Fibroblast of the aortic adventitia (primary cell): ENCODE measurements at regions not wholly inside any gene's neighbourhood (a gene's known extent, or its start where the extent isn't known, plus 50 kb on each side); places are given as distances from the start of the nearest gene placed in this dataset.

Experiments
- DNase-seq: peaks from one replicate; pipeline ENCODE4 v3.0.0-alpha.2; 2010; ENCODE audit warnings: low read depth
- H3K4me3 ChIP-seq: 2 replicates; pipeline ENCODE4 v1.5.1; 2011; ENCODE audit warnings: low read depth, mild to moderate bottlenecking, control low read depth, low read length, moderate library complexity
- CTCF ChIP-seq: IDR thresholded peaks from 2 replicates; pipeline ENCODE4 v1.5.1; 2011; ENCODE audit warnings: mild to moderate bottlenecking, low read length, control low read depth, inconsistent platforms; ENCODE audit not compliant: insufficient read depth

GRCh38 chr1:37404711-37405110 lies 69.7 kb upstream of the ZC3H12A start:
- H3K4me3 ChIP-seq = no peak overlapping the region
- TF ChIP-seq CTCF = no peak
- no peak for DNase-seq

GRCh38 chr1:37410105-37410504 lies 64.3 kb upstream of the ZC3H12A start:
- no peak overlapping the region for H3K4me3 ChIP-seq
- TF ChIP-seq CTCF = no peak
- DNase-seq = no peak

GRCh38 chr1:37410815-37411214 lies 63.6 kb upstream of the ZC3H12A start:
- no peak overlapping the region for H3K4me3 ChIP-seq
- TF ChIP-seq CTCF = no peak
- peak; percentile 7 for DNase-seq

GRCh38 chr1:37415611-37416244 lies 58.7 kb upstream of the ZC3H12A start:
- DNase-seq = no peak
- no peak for TF ChIP-seq CTCF
- no peak overlapping the region for H3K4me3 ChIP-seq

GRCh38 chr1:37420456-37420855 lies 53.9 kb upstream of the ZC3H12A start:
- peak; percentile 25 for DNase-seq
- H3K4me3 ChIP-seq = no peak overlapping the region
- TF ChIP-seq CTCF = no peak

GRCh38 chr1:37423810-37424209 lies 50.6 kb upstream of the ZC3H12A start:
- no peak for DNase-seq
- no peak for TF ChIP-seq CTCF

GRCh38 chr1:37424523-37424922 lies 49.9 kb upstream of the ZC3H12A start:
- no peak for TF ChIP-seq CTCF
- DNase-seq = no peak
- H3K4me3 ChIP-seq = no peak overlapping the region

More at GRCh38 chr1:37423810-37424209, 50.6 kb upstream of the ZC3H12A start:
- H3K4me3 ChIP-seq = no peak overlapping the region
